Activated T-cell treated with anti-CD3 and anti-CD28 coated beads for 24 hours (primary cell): ENCODE measurements at regions not wholly inside any gene's neighbourhood (a gene's known extent, or its start where the extent isn't known, plus 50 kb on each side); places are given as distances from the start of the nearest gene placed in this dataset.
A peak's percentile ranks its signal among the peaks of the same experiment; 100 is the strongest.
"Not testable (repeated sequence)": the region's sequence is repeated elsewhere in the genome, so short reads cannot be mapped to it uniquely, and the experiment has no call there.

Source experiments
- DNase-seq: peaks from one replicate; pipeline ENCODE4 v3.0.0-alpha.2; 2020; ENCODE audit warnings: low read depth

DNA sequence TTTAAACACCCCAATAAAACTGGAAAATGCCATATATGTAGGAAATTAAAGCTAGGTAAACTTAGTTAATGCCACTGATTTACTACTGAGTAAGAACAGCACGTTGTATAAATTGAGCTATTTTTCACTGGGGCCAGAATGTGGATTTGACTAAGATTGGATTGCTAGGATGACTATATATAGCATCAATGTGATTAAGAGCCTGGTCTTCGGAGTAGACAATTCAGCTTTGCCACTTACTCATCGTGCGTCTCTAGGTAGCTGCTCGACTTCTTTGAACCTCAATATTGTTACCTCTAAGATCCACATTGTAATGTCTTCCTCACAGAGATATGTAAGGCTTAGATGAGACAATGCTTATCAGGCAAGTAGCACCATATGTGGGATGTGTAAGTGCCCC is 462.5 kb downstream of the KLF12 start:
- no peak for DNase-seq

- DNase-seq, result no peak
Measured at GRCh38 chr13:73671011-73671410, 463.2 kb downstream of the KLF12 start.

- no peak for DNase-seq
Measured at GRCh38 chr13:73667756-73668155, 466.4 kb downstream of the KLF12 start.

- DNase-seq, result no peak
Measured at GRCh38 chr13:73665261-73665660, 468.9 kb downstream of the KLF12 start.

DNA sequence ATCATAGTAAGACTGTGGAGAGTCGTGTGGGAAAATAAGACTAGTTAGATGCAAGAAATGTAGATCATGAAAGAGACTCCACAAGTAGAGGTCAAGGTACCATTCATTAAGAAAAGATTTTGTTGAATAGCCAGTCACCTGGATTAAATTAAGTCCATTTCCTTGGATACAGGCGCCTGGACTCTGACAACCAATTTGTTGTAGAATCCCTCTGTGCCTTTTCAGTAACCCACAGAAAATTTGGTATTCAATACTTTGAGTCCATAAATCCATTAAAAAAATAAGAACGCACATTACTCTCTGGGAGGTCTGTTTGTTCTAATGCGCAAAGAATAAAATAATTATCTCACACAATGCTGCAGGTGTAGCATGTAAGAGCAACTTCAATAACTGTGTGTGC is 469.4 kb downstream of the KLF12 start:
- DNase-seq, result no peak

- no peak for DNase-seq
Measured at GRCh38 chr13:73662833-73663232, 471.4 kb downstream of the KLF12 start.

DNA sequence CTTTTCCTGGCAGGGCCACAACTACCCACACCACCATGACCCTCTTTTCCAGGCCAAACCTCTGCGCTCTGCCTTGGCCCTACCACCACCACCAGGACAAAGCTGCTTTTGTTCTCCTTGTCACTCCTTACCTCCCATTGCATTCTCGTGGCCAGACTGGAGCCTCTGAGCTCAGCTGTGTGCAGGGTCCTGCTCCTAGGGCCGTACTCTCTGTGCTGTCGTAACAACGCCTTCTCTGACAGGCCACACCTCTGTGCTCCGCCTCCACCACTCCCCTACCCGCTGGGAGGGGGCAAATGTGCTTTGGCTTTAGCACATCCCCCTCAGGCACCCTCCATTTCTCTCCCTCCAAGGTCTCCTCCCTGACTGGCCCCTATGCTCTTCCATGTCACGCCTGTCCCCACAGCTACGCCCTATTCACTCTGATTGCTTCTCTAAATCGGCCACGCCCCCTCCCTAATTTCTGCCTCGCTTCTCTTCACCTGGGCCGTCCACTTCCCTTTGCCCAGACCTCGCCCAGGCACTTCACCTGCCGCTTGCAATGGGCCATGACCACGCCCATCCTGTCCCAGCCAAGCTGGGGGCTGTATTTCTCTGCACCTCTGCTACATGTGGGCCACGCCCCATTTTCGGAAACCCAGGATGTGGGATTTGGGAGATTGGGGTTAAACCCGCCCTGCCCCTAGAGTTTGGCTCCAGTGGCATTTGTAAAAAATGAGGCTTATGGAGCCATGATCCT is 472.3 kb downstream of the KLF12 start:
- DNase-seq, result no peak

GRCh38 chr13:73661066-73661465 is 473.1 kb downstream of the KLF12 start:
- no peak for DNase-seq

DNA sequence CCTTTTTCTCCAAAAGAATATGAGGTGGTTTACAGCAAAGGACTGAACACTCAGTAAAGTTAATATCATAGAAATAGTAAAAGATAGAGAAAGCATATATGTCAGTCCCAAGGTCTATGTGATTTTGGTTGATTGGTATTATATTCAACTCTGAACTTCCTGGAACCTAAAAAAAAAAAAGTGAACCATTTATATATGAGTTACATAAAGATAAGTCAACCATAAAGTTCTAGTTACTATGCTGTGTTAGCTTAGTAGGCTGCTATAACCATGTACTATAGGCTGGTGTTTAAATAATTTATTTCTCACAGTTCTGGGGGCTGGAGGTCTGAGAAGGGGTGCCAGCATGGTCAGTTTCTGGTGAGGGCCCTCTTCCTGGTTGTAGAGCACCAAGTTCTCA is 475.6 kb downstream of the KLF12 start:
- no peak for DNase-seq

GRCh38 chr13:73657821-73658540 is 476.2 kb downstream of the KLF12 start:
- no peak for DNase-seq

DNA sequence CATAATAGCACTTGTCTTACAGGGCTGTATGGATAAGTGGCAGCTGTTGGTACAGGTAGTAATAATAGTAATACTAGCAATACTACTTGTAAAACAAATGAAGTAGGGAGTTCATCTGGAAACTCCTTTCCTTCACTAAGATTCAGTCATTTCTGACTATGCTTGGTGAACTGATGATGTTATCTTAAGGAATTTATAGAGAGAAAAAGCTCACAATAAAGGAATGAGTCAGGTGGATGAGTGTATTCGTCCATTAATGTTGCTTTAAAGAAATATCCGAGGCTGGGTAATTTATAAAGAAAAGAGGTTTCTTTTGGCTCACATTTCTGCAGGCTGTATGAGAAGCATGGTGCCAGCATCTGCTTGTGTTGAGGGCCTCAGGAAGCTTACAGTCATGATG is 477.3 kb downstream of the KLF12 start:
- DNase-seq, result no peak

DNA sequence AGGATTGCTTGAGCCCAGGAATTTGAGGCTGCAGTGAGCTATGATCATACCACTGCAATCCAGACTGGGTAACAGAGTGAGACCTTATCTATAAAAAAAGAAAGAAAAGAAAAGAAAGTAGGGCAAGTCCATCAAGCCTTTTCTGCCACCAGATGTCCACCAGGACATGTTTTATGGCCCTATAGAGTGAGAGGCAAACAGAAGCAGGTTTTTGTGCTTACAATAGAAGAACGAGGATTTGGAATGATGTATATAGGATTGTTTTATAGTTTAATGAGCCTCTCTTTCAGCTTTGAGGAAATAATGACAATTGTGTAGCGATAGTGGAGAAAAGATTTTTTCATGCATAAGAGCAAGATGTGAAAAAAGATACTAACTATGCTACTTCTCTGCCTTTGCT is 480.5 kb downstream of the KLF12 start:
- DNase-seq, result no peak

DNA sequence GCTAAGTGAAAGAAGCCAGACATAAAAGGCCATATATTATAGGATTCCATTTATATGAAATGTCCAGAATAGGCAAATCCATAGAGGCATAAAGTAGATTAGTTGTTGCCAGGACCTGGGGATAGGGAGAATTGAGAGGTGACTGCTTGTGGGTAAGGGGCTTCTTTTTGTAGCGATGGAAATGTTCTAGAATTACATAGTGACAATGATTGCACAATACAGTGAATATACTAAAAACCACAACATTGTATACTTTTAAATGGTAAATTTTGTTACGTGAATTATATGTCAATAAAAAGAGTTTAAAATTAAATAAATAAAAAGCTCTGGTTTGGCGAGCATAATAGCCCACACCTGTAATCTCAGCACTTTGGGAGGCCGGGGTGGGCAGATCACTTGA is 486.8 kb downstream of the KLF12 start:
- DNase-seq, result no peak

DNA sequence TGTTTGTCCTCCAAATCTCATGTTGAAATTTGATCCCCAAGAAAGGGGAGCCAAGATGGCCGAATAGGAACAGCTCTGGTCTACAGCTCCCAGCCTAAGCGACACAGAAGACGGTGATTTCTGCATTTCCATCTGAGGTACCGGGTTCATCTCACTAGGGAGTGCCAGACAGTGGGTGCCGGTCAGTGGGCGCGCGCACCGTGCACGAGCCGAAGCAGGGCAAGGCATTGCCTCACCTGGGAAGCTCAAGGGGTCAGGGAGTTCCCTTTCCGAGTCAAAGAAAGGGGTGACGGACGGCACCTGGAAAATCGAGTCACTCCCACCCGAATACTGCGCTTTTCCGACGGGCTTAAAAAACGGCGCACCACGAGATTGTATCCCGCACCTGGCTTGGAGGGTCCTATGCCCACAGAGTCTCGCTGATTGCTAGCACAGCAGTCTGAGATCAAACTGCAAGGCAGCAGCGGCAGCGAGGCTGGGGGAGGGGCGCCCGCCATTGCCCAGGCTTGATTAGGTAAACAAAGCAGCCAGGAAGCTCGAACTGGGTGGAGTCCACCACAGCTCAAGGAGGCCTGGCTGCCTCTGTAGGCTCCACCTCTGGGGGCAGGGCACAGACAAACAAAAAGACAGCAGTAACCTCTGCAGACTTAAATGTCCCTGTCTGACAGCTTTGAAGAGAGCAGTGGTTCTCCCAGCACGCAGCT is 493.6 kb downstream of the KLF12 start:
- not testable (repeated sequence) for DNase-seq

GRCh38 chr13:73635166-73635787 is 498.9 kb downstream of the KLF12 start:
- no peak for DNase-seq

DNA sequence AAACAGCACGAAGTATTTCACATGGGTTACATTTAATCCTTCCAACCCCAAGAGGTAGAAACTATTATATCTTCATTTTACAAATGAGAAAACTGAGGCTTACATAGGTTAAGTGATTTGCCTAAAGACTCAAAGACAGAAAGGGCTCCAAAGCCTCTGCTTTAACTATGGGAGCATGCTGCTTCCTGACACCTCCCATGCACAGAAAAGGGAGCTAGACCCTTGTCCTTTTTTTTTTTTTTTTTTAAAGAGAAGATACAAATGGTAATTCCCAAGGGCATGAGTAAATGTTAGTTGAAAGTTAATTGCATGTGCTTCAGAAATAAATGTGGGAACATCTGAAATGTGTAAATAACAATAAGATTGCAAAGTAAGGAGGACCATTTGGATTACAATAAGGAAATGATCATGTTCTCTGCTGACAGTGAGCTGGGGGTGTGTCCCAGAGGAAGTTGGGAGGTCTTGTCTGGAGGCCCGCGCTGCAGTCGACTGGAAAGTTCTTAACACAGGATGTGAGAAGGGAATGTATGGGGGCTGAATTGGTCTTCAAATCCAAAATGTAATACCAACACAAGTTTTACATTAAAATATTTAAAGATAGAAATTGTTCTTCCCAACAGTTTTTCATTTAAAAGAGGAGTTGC is 500.3 kb downstream of the KLF12 start:
- no peak for DNase-seq

- DNase-seq, result no peak
Measured at GRCh38 chr13:73631411-73631810, 502.8 kb downstream of the KLF12 start.

GRCh38 chr13:73625562-73626339 is 508.5 kb downstream of the KLF12 start:
- peak; percentile 2 for DNase-seq

DNA sequence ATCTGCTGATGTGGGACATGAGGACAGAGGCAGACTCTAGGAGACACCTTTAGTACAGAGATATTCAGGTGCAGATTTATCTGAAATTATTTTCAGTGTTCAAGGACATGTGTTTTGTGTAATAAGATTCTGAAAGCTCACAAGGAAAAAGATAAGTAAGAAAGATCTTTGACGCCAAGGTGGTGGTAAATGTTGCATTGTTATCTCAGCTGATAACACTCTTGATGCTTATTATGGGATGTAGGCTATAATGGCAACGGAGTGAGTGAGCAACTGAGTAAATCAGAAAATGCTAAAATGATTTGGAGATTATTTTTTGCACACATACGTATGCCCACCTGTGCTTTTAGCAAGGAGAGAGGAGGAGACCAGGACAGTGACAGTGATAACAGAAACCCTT is 510.9 kb downstream of the KLF12 start:
- DNase-seq, result no peak

GRCh38 chr13:73622381-73622780 is 511.8 kb downstream of the KLF12 start:
- no peak for DNase-seq

GRCh38 chr13:73618275-73618865 is 515.8 kb downstream of the KLF12 start:
- no peak for DNase-seq
